ENCODE measurements at regions not wholly inside any gene's neighbourhood (a gene's known extent, or its start where the extent isn't known, plus 50 kb on each side); places are given as distances from the start of the nearest gene placed in this dataset.

- TF ChIP-seq CTCF (IDR thresholded peaks at IDR 0.05; ENCODE audit: low read length) (no peak), EZH2 (optimal IDR thresholded peaks at IDR 0.05; ENCODE audit: low read depth, low read length) (no peak)
Measured at GRCh38 chr2:238747114-238747513, 100.8 kb upstream of the TWIST2 start.
